ENCODE measurements at regions not wholly inside any gene's neighbourhood (a gene's known extent, or its start where the extent isn't known, plus 50 kb on each side); places are given as distances from the start of the nearest gene placed in this dataset.

- TF ChIP-seq CTCF (IDR thresholded peaks at IDR 0.05 in 2 of 3, conservative IDR thresholded peaks at IDR 0.05 in 1 of 3; ENCODE audit: insufficient read depth in 2 of 3, low read depth in 1 of 3, low read length in 3 of 3), result no peak
- TF ChIP-seq E2F8 (IDR thresholded peaks at IDR 0.05; ENCODE audit: low read depth, partially characterized antibody), result no peak
- TF ChIP-seq ZNF79 (CRISPR knock-in tag; IDR thresholded peaks at IDR 0.05; ENCODE audit: low read depth), result no peak
Measured at GRCh38 chr14:26330982-26331381, 266.9 kb downstream of the NOVA1 start.

All from K562 (cell line).